ENCODE measurements at regions not wholly inside any gene's neighbourhood (a gene's known extent, or its start where the extent isn't known, plus 50 kb on each side); places are given as distances from the start of the nearest gene placed in this dataset.

GRCh38 chr10:130814610-130815009 is 496.9 kb downstream of the TCERG1L start:
- no peaks in the 10 kb centered on the region for H3K9me2 ChIP-seq (ENCODE audit: low read depth, low read length)
- H3F3A ChIP-seq (ENCODE audit: insufficient read depth, low read length), result no peaks in the 10 kb centered on the region
- no peaks in the 10 kb centered on the region for H3K36me3 ChIP-seq (ENCODE audit: insufficient read depth, low read length)
- H3K9ac ChIP-seq (ENCODE audit: low read length), result no peak overlapping the region
- no peak overlapping the region for H3K4me3 ChIP-seq (ENCODE audit: low read depth, low read length, poor library complexity, severe bottlenecking)
- no peak overlapping the region for H3K27ac ChIP-seq (ENCODE audit: low read depth, low read length, poor library complexity, severe bottlenecking)
- no peaks in the 10 kb centered on the region for H3K4me1 ChIP-seq (ENCODE audit: insufficient read depth, low read length, severe bottlenecking)
- no peaks in the 10 kb centered on the region for H3K27me3 ChIP-seq (ENCODE audit: insufficient read depth, low read length)
- H4K20me1 ChIP-seq (ENCODE audit: insufficient read depth, low read length), result no peaks in the 10 kb centered on the region
- H3K79me2 ChIP-seq (ENCODE audit: insufficient read depth, low read length), result no peaks in the 10 kb centered on the region
- no peaks in the 10 kb centered on the region for H3K9me3 ChIP-seq (ENCODE audit: low read length)
- H2AFZ ChIP-seq (ENCODE audit: low read length), result no peak overlapping the region
- H3K4me2 ChIP-seq (ENCODE audit: low read length), result no peak overlapping the region
- TF ChIP-seq CTCF (IDR thresholded peaks at IDR 0.05; ENCODE audit: low read length) (no peak), EZH2 (IDR thresholded peaks at IDR 0.05; ENCODE audit: borderline replicate concordance, low read length) (no peak)

DNA sequence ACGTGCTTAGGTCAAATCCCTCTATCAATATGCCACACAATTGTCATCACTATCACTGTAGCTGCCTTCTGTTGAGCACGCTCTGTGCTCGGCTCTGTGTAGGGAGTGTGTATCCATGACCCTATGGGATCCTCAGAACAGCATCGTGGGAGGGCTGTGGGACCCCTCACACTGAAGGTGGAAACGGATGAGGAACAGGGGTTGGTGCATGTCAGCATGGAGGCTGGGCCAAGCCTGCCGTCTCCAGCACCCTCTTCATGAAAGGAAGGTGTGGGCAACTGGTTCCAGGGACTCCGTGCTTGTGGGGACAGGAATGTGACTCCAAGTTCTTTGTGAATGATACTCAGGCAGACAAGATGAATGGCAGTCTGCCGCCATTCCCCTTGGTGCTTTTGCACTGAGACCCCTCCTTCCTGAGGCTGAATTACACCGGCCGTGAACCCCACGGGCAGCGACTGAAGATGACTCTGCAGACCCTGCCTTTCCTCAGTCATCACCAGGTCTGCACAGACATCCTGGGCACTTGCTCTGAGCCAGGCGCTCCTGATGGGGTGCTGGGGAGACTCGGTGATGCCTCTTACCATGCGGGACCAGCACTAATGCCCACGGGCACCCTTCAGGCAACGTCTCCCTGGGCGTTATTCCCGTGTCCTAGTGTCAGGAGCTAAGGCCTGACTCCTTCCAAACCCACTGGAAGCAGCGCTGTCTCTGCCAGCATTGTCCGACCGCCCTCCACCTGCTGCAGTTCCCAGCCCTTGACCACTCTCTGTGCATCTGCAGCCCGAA is 495.2 kb downstream of the TCERG1L start:
- H4K20me1 ChIP-seq (ENCODE audit: insufficient read depth, low read length), result no peaks in the 10 kb centered on the region
- no peak overlapping the region for H3K9ac ChIP-seq (ENCODE audit: low read length)
- H3K4me3 ChIP-seq (ENCODE audit: low read depth, low read length, poor library complexity, severe bottlenecking), result no peak overlapping the region
- H3K36me3 ChIP-seq (ENCODE audit: insufficient read depth, low read length), result no peaks in the 10 kb centered on the region
- H3K27ac ChIP-seq (ENCODE audit: low read depth, low read length, poor library complexity, severe bottlenecking), result no peak overlapping the region
- no peaks in the 10 kb centered on the region for H3F3A ChIP-seq (ENCODE audit: insufficient read depth, low read length)
- no peaks in the 10 kb centered on the region for H3K9me2 ChIP-seq (ENCODE audit: low read depth, low read length)
- no peaks in the 10 kb centered on the region for H3K79me2 ChIP-seq (ENCODE audit: insufficient read depth, low read length)
- H3K4me1 ChIP-seq (ENCODE audit: insufficient read depth, low read length, severe bottlenecking), result no peaks in the 10 kb centered on the region
- TF ChIP-seq EZH2 (IDR thresholded peaks at IDR 0.05; ENCODE audit: borderline replicate concordance, low read length), result no peak
- no peak for TF ChIP-seq CTCF (IDR thresholded peaks at IDR 0.05; ENCODE audit: low read length)
- H3K4me2 ChIP-seq (ENCODE audit: low read length), result no peak overlapping the region
- H3K27me3 ChIP-seq (ENCODE audit: insufficient read depth, low read length), result no peaks in the 10 kb centered on the region
- H3K9me3 ChIP-seq (ENCODE audit: low read length), result no peaks in the 10 kb centered on the region
- no peak overlapping the region for H2AFZ ChIP-seq (ENCODE audit: low read length)

DNA sequence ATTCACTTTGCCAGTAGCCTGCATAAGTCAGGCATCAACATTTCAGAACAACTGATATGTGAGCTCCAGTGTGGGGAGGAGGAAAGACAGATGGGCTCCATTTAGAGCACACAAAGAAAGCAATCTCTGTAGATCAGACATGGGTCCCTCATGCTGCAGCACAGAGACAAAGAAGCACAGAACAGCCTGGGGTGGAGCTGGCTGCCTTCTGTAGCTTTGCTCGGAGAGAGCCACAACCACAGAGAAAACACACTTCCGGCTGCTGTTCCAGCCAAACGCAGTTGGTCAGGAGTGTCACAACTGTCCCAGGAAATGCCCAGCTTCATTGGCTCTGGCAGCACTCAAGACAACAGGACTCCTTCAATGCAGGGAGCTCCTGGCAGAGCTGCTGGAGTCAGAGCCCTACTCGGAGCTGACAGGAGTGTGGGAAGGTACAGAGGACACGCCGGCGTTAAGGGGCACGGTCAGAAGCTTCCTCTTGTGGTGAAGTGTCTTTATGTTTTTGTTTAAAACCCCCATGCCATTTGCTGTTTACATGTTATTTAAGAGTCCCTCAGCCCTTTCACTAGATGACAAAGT is 494.4 kb downstream of the TCERG1L start:
- Histone ChIP-seq H3K27ac (ENCODE audit: low read depth, low read length, poor library complexity, severe bottlenecking) (no peak overlapping the region), H3F3A (ENCODE audit: insufficient read depth, low read length) (no peaks in the 10 kb centered on the region), H3K27me3 (ENCODE audit: insufficient read depth, low read length) (no peaks in the 10 kb centered on the region), H3K4me2 (ENCODE audit: low read length) (no peak overlapping the region), H3K9me3 (ENCODE audit: low read length) (no peaks in the 10 kb centered on the region), H3K4me1 (ENCODE audit: insufficient read depth, low read length, severe bottlenecking) (no peaks in the 10 kb centered on the region), H3K36me3 (ENCODE audit: insufficient read depth, low read length) (no peaks in the 10 kb centered on the region), H4K20me1 (ENCODE audit: insufficient read depth, low read length) (no peaks in the 10 kb centered on the region), H3K79me2 (ENCODE audit: insufficient read depth, low read length) (no peaks in the 10 kb centered on the region), H2AFZ (ENCODE audit: low read length) (no peak overlapping the region), H3K9ac (ENCODE audit: low read length) (no peak overlapping the region), H3K4me3 (ENCODE audit: low read depth, low read length, poor library complexity, severe bottlenecking) (no peak overlapping the region), H3K9me2 (ENCODE audit: low read depth, low read length) (no peaks in the 10 kb centered on the region)
- TF ChIP-seq EZH2 (IDR thresholded peaks at IDR 0.05; ENCODE audit: borderline replicate concordance, low read length) (no peak), CTCF (IDR thresholded peaks at IDR 0.05; ENCODE audit: low read length) (no peak)
